ENCODE measurements at regions not wholly inside any gene's neighbourhood (a gene's known extent, or its start where the extent isn't known, plus 50 kb on each side); places are given as distances from the start of the nearest gene placed in this dataset.

- no peak for TF ChIP-seq MYC (IDR thresholded peaks at IDR 0.05; ENCODE audit: low read depth, low read length)
- TF ChIP-seq CTCF (IDR thresholded peaks at IDR 0.05; ENCODE audit: low read depth, low read length): no peak
- no peak for TF ChIP-seq POLR2A (IDR thresholded peaks at IDR 0.05; ENCODE audit: extremely low read depth, insufficient read length)
- TF ChIP-seq, protein P1, sequence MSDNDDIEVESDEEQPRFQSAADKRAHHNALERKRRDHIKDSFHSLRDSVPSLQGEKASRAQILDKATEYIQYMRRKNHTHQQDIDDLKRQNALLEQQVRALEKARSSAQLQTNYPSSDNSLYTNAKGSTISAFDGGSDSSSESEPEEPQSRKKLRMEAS (IDR thresholded peaks at IDR 0.05; ENCODE audit: low read depth, low read length): no peak
- H3K4me3 ChIP-seq (ENCODE audit: low read depth, low read length): no peak overlapping the region
- DNase-seq (ENCODE audit: low read depth): no peak
Measured at GRCh38 chr22:27650985-27651384, 150.6 kb downstream of the MN1 start.

DNA sequence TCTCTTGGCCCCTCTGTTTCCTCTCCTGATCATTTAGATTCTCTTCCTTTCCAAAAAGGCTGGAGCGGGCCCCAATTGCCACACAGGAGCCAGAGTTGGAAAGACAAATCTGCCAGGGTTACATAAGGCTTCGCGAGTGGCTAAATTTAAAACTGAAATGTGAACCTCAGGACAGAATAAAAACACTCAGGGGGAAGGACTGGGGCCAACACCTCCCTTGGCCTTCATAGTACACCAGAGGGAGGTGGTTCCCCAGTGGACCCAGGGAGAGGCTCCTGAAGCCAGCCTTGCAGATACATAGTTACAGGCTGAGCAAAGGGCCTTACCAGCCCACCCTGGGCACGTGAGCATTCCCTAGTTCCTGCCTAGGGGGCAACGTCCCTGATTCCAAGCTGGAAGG is 150.1 kb downstream of the MN1 start:
- TF ChIP-seq, protein P1 (IDR thresholded peaks at IDR 0.05; ENCODE audit: low read depth, low read length): no peak
- TF ChIP-seq POLR2A (IDR thresholded peaks at IDR 0.05; ENCODE audit: extremely low read depth, insufficient read length) (no peak), CTCF (IDR thresholded peaks at IDR 0.05; ENCODE audit: low read depth, low read length) (no peak), MYC (IDR thresholded peaks at IDR 0.05; ENCODE audit: low read depth, low read length) (no peak)
- no peak for DNase-seq (ENCODE audit: low read depth)
- H3K4me3 ChIP-seq (ENCODE audit: low read depth, low read length): no peak overlapping the region

GRCh38 chr22:27654546-27655445 is 146.8 kb downstream of the MN1 start:
- no peak for DNase-seq (ENCODE audit: low read depth)
- TF ChIP-seq CTCF (IDR thresholded peaks at IDR 0.05; ENCODE audit: low read depth, low read length) (no peak), POLR2A (IDR thresholded peaks at IDR 0.05; ENCODE audit: extremely low read depth, insufficient read length) (no peak), MYC (IDR thresholded peaks at IDR 0.05; ENCODE audit: low read depth, low read length) (no peak)
- TF ChIP-seq, protein P1 (IDR thresholded peaks at IDR 0.05; ENCODE audit: low read depth, low read length): no peak
- no peak overlapping the region for H3K4me3 ChIP-seq (ENCODE audit: low read depth, low read length)

DNA sequence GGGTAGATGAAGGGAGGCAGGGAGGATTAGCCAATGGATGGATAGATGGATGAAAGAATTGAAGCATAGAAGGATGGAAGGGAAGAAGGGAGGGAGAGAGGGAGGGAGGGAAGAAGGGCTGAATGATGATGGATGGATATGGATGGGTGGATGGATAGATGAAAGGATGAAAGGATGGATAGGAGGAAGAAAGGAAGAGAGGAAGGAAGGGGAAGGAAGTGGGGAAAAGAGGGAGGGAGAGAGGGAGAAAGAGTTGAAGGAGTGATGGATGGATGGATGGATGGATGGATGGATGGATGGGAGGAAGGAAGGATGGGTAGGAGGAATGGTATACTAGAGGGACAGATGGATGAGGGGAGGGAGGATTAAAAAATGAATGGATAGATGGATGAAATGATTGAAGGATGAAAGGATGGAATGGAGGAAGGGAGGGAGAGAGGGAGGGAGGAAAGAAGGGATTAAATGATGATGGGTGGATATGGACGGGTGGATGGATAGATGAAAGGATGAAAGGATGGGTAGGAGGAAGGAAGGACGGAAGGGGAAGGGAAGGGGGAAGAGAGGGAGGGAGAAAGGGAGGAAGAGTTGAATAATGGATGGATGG is 145.9 kb downstream of the MN1 start:
- no peak for DNase-seq (ENCODE audit: low read depth)
- H3K4me3 ChIP-seq (ENCODE audit: low read depth, low read length): no peak overlapping the region
- TF ChIP-seq MYC (IDR thresholded peaks at IDR 0.05; ENCODE audit: low read depth, low read length) (no peak), CTCF (IDR thresholded peaks at IDR 0.05; ENCODE audit: low read depth, low read length) (no peak), POLR2A (IDR thresholded peaks at IDR 0.05; ENCODE audit: extremely low read depth, insufficient read length) (no peak)
- TF ChIP-seq, protein P1 (IDR thresholded peaks at IDR 0.05; ENCODE audit: low read depth, low read length): no peak

DNA sequence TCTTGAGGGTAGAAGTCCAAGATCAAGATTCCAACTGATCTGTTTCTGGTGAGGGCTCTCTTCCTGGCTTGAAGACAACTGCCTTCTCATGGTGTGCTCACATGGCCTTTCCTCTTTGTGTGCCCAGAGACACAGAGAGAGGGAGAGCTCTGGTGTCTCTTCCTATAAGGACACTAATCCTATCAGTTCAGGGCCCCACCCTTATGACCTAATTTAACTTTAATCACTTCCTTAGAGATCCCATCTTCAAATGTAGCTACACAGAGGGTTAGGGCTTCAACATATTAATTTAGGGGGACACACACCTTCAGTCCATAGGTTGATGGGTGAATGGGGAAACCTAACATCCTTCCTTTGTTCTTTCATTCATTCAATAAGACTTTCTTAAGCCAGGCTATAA is 144.6 kb downstream of the MN1 start:
- no peak for DNase-seq (ENCODE audit: low read depth)
- TF ChIP-seq, protein P1 (IDR thresholded peaks at IDR 0.05; ENCODE audit: low read depth, low read length): no peak
- TF ChIP-seq CTCF (IDR thresholded peaks at IDR 0.05; ENCODE audit: low read depth, low read length) (no peak), MYC (IDR thresholded peaks at IDR 0.05; ENCODE audit: low read depth, low read length) (no peak), POLR2A (IDR thresholded peaks at IDR 0.05; ENCODE audit: extremely low read depth, insufficient read length) (no peak)
- H3K4me3 ChIP-seq (ENCODE audit: low read depth, low read length): no peak overlapping the region

Data from NB4 (cell line).